Stimulated activated CD4-positive, alpha-beta T cell treated with anti-CD3 and anti-CD28 coated beads, TNF-alpha, amount 100 ng/mL, for 48 hours (primary cell): ENCODE measurements at regions not wholly inside any gene's neighbourhood (a gene's known extent, or its start where the extent isn't known, plus 50 kb on each side); places are given as distances from the start of the nearest gene placed in this dataset.

ENCODE experiments used
- DNase-seq, 3 donors: peaks; one replicate each; pipeline ENCODE4 v3.0.0-alpha.2; 2020; ENCODE audit warnings: low read depth in 3 of 3

DNA sequence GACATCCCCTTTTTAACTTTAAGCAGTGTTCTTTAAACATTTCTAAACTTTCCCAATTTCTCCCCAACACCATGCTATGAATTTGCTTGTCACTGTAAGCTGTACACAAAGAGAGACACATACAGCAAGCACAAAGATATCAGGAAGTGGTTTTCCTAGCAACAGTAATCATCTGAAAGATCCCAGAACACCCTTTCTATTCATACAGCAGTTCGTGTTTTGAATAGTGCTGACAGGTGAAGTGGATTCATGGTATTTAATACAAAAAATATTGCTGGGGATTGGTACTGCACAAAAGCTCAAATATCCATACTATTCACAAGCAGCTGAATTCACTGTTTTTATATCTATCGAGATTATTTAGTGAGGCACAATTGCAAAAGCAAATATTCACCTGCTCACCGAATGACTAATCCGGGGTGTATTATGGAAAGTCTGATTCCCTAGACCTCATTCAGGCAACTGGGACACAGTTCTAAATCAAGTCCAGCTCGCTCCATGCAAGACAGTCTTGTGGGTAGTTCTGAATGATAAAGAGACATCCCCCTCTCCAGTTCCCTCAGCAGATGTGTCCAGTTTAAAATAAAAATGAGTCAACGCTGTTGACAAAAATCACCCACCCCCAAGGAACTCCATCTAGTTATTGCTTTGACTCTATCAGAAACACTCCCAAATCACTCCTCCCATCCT is 107.1 kb upstream of the TSHZ2 start:
- no peak for DNase-seq

DNA sequence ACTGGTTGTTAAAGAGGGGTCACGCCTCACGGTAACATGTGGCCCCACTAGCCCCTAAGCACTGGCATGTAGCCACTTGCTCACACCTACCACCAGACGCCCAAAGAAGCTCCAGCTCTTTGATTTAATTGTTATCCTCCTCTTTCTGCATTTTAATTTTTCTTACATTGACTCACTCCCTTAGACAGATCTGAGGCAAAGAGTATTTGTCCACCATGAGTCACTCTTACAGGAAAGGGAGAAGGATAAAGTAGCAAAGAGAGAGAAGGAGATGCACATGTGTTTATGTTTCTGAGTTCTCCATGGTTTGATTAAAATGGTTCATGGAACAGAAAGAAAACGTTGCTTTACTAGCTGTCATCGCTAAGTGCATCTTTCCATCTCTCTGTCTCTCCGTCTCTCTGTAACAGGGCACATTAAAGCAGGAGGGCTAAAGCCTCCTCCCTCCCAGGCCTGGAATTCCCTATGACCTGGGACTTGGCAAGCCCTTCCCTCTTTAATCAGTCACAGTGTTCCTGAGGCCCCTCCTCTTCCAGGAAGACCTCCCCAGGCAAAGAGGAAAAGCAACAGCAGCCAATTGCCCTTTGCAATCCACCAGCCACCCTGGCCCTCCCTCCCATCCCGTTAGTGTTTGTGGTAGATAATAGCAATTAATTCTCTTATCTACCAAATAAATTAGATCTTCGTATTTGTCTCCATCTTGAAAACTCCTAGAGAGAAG is 112.8 kb upstream of the TSHZ2 start:
- DNase-seq, result no peak

DNA sequence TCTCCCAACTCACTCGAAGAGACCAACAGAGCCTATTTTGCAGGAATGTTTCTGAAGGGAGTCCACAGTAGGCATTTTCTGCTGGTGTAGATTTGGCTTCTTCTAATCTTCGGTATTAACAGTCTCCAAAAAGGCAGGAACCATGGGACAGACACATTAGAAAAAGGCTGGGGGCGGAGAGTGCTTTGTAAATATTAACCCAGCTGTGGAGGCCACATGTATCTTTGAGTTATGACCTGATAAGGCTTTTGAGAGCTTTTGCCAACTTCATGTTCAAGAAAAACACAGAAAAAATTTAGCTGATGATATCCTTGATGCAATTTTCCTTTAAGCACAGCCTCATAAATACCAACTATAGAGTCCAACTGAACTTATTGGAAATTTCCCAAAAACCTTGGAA is 119.4 kb upstream of the TSHZ2 start:
- no peak for DNase-seq

DNA sequence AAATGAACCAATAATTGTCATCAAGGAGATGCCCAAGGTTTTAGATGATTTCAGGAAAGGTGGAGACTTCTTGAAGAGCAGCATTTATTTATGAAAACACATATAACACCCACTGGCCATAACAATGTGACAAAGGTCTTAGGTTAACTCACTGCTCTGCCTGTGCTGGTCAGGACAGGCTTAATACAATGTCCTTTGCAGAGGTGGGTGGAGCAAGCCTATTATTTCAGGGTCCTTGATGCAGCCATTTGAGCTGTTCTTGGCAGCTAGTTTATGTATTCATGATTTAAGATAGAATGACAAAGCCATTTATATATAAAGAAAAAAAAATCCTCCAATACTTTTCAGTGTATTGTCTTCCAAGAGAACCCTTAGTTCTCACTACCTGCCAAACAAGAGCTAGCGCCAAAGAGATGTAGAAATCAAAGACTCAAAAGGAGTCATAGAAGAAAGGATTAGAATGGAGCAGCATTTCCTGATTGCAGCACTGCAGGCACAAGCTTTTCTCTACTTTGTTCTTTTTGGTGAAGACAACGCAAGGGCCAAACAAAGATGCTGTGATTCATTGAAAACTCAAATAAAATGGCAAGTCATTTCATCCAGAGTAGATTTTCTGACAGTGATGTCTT is 124.3 kb upstream of the TSHZ2 start:
- no peak for DNase-seq

DNA sequence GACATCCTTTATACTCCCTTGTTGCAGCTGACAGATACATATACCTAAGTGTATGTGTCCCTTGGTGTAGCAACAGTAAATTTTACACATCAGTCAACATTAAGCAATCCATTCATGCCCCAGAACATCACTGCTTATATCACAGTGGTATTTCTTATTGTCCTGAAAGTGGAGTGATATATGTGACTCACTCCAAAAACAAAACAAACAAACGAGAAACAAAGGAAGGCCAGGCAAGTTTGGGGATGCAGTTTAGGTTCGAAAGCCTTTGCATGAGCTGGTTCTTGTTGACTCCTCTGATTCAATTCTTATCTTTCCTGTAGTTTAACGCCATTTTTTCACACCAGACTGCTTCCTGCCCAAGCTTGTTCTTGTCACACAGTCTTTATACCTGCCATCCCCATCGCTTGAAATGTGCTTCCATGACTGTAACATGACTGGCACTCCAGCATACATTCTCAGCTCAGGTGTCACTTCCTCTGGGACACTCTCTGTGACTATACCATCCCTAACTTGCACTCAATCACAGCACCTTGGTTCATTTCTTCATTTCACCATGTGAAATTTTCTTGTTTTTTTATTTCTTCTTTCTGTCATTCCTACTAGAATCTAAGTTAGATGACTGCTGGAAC is 125.0 kb upstream of the TSHZ2 start:
- DNase-seq, result no peak

DNA sequence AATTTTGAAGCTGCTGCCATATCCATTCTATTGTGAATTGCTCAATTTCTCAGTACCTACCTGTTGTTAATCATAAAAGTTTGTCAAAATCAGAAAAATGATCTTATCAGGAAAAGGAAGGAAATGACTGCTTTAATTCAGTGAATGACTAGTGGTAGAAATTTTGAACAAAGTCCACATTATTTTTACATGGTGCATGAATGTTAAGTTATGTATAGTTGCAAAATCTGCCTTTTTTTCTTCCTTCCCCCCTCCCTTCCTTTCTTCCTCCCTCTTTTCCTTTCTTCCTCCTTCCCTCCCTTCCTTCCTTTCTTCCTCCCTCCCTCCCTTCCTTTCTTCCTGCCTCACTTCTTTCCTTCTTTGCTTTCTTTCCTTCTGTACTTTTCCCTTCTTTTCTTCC is 127.1 kb upstream of the TSHZ2 start:
- no peak for DNase-seq

DNA sequence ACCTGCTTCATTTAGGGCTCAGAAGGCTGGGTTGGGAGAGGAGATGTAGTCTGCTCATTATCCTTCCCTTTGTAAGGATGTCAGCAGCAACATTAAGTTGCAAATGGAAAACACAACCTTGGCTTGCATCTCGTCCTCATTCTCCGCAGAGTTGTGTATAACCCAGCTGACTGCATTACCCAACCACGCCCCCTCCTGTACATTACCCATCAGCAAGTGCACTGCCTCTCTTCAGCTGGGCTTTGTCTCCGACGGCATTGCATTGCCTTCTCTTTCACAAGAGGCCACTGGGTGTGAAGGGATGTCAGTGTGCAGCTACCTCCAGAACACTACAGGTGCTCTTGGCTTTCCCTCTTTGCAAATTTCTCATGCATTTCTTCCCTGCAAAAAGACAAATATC is 128.7 kb upstream of the TSHZ2 start:
- no peak for DNase-seq

DNA sequence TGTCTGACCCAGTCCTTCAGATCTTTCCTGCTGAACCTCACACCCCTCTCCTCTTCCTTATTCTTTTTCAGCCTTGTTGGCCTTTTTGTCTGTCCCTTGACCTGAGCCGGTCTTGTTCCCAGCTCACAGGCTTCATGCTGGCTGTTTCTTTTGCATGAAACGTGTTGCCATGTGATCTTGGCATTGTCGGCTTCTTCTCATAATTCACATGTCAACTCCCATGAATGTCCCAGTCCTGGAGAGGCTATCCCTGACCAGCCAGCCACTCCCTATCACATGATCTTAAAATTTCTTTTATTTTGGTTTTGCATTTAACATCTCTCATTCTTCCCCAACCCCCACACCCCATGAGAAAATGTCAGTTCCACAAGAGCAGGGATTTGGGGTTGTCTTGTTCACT is 131.2 kb upstream of the TSHZ2 start:
- no peak for DNase-seq

DNA sequence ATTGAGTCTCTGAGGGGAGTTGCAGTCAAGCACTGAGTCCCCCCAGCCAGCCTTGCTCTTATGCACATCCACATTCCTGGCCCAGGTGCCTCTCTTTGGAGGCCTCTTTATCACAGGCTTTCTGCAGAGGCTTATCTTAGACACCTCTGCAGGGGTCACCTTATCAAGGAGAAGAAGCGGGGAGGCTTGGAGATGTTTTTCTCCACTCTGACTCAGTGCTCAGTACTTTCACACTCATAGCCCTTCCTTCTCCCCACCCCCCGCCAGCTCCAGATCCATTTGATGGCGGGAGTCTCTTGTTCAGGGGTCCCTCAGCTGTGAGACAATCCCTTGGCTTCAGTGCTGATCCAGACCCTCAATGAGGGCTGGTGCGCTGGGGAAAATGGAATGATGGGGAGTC is 132.1 kb upstream of the TSHZ2 start:
- DNase-seq, result no peak

DNA sequence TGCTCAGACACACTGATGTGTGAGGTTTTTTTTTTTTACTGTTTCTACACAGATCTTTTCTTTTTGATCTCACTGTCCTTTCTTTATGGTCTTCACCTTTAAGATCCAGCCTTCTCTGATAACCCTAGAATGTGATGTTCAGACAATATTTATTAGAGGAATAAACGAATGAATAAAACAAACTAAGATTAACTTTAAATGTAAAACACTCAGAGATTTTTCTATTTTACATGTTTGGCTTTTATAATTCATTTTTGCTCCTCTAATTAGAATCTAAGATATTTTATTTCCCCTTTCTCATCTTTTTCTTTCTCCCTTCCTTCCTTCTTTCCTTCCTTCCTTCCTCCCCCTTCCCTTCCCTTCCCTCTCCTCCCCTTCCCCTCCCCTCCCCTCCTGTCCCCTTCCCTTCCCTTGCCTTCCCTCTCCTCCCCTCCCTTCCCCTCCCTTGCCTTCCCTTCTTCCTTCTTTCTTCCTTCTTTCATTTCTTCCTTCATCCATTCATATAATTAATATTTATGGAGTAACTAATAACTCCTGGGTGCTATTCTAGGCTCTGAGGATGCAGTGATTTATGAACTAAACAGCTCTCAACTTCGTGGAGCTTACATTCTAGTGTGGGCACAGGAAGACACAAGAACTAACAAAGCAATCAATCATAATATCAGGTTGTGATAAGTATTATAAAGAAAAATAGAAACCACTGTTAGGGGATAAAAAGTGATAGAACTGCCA is 133.5 kb upstream of the TSHZ2 start:
- no peak for DNase-seq

DNA sequence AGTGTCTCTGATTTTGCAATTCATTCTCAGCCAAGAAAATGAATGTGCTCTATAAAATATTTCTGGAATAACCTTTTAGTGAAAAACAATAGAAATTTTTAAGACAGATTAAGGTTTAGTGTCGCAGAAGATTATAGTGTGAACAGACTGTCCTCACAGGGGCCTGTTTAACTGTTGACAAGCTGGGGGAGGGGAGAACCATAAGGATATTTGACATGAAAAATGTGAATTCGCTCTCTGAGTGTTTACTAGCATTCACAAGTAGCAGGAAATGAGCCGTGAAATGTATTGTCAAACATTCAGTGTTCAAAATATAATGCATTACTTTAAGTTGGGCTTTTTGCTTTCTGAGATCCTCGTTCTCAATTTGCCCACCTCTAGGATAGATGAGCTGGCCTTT is 134.8 kb upstream of the TSHZ2 start:
- DNase-seq, result no peak

DNA sequence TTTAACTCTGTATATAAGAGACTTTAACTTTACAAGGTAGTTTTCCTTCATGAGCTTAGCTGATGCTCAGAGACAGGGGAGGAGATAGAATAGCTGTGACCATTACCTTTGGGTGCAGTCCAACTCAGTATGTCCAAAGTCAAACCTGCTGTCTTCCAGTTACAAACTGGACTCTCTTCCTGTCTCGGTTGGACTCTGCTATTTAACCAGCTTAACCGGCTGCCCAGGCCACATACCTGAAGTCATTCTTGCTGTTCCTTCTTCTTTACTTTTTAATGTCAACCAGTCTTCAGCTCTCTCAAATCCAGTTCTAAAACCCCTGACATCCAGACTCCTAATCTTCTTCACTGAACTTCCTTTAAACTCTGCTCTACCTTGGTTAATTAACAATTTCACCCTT is 138.3 kb upstream of the TSHZ2 start:
- DNase-seq, result no peak

DNA sequence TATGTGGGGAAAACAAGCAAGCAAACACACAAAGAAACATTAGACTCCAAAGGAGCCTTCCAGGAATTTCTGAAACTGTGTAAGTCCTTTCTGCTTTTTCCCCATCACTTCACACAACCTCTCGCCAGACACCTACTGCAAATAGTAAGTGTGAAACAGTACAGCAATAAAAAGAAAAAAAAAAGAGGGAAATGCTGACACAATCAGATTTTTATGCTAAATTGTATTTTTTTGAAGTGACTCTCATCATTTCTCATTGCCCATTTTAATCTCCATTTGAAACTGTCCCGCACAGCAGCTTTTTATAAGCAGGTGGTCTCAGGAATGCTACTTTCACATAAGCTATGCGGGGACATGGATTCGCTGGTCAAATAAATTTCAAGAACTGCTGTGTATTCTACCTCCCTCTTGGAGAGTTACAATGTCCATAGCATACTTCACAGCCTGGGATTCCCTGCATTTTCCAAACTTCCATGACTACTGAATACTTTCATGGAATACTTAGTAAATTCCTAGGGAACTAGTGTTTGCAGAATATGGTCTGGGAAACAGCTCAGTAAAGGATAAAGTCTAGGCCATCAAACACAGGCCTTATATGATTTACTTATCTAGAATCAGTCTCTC is 139.9 kb upstream of the TSHZ2 start:
- no peak for DNase-seq

DNA sequence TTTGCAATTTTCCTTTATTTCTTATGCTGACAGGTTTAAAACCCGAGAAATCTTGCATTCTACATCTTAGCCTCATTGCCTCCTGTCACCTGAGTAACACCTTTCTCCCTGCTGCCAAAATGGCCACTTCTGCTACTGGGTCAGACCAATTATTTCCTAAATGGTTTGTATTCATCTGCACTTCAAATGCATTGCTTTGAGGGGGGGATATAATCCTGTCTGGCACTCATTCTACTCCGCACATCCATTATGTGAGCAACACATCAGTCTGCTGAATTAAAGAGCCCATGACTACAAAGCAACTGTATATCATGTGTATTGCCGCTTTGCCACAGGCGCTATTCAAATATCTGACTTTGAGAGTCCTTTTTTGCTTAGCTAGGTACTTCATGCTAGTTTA is 141.6 kb upstream of the TSHZ2 start:
- no peak for DNase-seq

DNA sequence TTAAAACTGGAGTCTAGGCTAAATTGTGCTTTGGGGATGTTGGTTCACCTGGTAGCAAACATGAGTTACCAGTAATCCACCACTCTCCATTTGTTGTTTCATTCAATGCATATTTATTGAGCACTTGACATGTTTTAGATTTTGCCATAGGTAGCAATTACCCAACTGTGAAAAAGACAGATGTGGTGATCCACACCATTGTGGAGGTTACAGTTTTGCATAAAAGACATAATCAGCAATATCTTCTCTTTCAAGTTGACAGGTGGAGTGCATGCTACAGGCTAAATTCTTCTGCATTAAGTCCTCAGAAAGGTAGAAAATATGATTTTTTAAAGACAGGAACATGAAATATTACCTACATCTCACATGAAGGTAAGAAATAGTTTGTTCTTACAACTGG is 143.0 kb upstream of the TSHZ2 start:
- no peak for DNase-seq

DNA sequence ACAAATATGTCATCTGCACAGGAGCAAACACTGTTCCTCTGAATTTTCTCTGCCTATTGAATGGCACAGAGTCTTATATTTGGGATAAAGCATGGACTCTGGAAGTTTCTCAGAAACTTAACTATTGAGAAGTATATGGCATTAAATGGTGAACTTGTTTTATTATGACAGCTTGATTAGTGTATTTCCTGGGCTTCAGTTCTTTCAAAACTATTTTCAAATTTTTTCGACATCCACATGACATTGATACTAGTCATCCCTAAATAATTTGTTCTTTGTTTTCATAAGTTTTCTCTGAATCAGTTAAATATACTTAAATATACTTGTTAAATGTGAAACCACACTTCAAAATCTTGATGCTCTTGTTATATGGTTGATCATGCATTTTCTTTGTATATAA is 144.0 kb upstream of the TSHZ2 start:
- DNase-seq, result no peak

DNA sequence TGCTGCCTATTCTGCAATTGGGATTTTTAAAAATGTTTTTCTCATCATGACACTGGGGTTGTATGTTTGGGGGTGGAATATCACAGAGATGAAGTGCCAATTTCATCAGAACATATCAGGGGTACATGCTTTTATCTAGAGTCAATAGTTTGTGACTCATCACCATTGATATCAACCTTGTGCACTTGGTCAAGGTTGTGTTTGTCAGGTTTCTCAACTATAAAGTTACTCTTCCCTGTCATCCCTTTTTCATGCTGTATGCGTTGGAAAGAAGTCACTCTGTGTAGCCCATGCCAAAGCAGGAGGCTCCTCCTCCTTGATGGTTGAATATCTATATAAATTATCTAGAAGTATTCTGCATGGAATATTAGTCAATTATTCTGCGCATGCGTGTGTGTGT is 145.4 kb upstream of the TSHZ2 start:
- DNase-seq, result no peak

DNA sequence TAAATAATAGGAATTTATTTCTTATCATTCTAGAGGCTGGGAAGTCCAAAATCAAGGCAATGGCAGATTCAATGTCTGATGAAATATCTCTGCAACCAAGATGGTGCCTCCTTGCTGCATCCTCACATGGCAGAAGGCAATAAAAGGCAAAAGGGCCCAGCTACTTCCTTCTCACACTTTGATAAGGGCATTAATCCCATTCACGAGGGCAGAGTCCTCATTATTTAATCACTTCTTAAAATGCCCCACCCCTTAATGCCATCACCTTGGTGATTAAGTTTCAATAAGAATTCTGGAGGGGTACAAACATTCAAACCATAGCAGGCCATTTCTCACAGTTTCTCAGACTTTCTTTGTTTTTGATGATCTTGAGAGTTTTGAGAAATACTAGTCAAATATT is 145.8 kb upstream of the TSHZ2 start:
- no peak for DNase-seq

DNA sequence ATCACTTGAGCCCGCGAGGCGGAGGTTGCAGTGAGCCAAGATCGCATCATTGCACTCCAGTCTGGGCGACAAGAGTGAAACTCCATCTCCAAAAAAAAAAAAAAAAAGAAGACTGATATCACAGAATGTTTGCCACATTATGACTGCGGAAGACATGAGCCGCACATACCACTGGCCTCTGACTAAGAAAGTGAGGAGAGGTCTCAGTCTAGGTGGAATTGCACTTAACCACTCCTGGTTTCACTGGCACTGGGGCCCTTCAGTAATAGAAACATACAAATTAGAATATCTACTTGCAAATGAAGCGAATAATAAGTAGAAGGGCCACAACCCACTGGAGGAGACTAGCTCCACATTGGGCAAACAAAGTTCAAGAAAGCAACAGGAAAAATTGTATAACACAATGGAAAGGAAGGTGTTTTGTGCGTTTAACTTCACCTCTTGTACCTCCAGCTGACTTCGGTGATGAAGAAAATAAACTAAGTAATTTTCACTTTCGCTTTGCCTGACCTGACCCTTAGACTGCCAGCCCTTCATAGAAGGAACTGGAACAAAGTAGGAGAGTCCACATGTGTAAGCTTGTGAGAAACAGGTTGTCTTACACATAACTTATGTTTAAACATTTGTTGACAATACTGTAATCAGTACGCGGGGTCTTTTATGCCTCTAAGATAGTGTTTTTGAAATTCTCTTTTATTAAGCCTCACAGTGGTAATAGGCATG is 147.5 kb upstream of the TSHZ2 start:
- no peak for DNase-seq

DNA sequence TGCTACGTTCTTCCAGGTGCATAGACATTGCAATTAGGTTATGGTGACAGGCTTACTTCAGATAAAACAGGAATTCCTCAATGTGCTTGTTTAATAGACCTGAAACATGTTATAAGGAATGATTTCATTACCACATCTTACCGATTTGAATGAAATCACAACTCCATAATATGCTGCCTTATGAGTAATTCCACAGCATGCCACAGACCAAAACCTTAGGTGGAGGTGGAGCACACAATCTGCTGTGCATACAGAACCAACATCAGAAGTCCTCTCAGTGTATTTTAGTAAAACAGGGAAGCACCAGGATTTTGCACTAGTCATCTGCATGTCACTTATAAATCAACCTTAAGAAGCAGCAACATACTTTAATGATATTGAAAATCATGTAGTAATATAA is 148.9 kb upstream of the TSHZ2 start:
- no peak for DNase-seq

DNA sequence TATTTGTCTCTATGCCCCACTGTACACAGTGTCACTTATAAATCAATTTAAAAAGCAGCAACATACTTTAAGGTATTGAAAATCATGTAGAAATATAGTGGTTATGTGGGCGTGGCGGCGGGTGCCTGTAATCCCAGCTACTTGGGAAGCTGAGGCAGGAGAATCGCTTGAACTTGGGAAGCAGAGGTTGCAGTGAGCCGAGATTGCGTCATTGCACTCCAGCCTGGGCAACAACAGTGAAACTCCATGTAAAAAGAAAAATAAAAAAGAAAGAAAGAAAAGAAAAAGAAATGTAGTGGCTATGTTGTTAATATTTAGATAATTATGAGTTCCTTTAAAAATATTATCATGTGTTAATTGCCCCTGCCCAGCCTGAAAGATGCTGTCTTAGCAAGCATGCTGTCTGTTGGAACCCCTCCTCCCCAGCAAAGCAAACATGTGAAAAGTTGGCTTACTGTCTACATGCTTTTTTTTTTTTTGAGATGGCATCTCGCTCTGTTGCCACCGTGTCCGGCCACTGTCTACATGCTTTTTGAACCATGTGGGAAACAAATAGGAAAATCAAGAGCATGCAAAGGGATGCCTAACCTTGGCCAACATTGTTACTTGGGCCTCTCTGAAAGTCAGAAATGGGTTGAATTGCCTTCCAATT is 151.4 kb upstream of the TSHZ2 start:
- no peak for DNase-seq
